PFSK-1 (cell line): ENCODE measurements at regions not wholly inside any gene's neighbourhood (a gene's known extent, or its start where the extent isn't known, plus 50 kb on each side); places are given as distances from the start of the nearest gene placed in this dataset.

Experiments
- POLR2AphosphoS5 ChIP-seq: IDR thresholded peaks from 2 replicates; pipeline ENCODE4 v1.6.1; 2012; ENCODE audit warnings: low read depth, mild to moderate bottlenecking, control low read depth, low read length, moderate library complexity
- REST ChIP-seq, 2 experiments: IDR thresholded peaks; 2 replicates each; pipeline versions ENCODE4 v1.6.1 to v1.8.0; 2011 to 2012; ENCODE audit warnings: low read depth in 2 of 2, low read length in 2 of 2, control low read depth in 1 of 2, inconsistent platforms in 1 of 2, mild to moderate bottlenecking in 1 of 2, moderate library complexity in 1 of 2; ENCODE audit not compliant: insufficient read depth in 1 of 2
- SIN3A ChIP-seq: IDR thresholded peaks from 2 replicates; pipeline ENCODE4 v1.6.1; 2012; ENCODE audit warnings: mild to moderate bottlenecking, low read length, moderate library complexity, borderline replicate concordance; ENCODE audit not compliant: insufficient read depth
- TAF1 ChIP-seq: IDR thresholded peaks from 2 replicates; pipeline ENCODE4 v1.6.1; 2012; ENCODE audit warnings: low read length, control low read depth, borderline replicate concordance; ENCODE audit not compliant: insufficient read depth

GRCh38 chr22:47605441-47605840 lies 843.0 kb downstream of the TBC1D22A start:
- no peak for TF ChIP-seq POLR2AphosphoS5
- no peak for TF ChIP-seq TAF1
- no peak for TF ChIP-seq SIN3A
- TF ChIP-seq REST (IDR thresholded peaks at IDR 0.05; ENCODE audit: insufficient read depth in 1 of 2, low read depth in 2 of 2, low read length in 2 of 2) = no peak
